HG03354 (cell line): ENCODE measurements at regions not wholly inside any gene's neighbourhood (a gene's known extent, or its start where the extent isn't known, plus 50 kb on each side); places are given as distances from the start of the nearest gene placed in this dataset.
"Not testable (repeated sequence)": the region's sequence is repeated elsewhere in the genome, so short reads cannot be mapped to it uniquely, and the experiment has no call there.

ENCODE experiments used
- ATAC-seq: cut with Tn5 transposase; IDR thresholded peaks from one replicate; pipeline ENCODE4 v1.9.1; 2021; ENCODE audit warnings: mild to moderate bottlenecking; ENCODE audit not compliant: unreplicated experiment, poor library complexity, severe bottlenecking

DNA sequence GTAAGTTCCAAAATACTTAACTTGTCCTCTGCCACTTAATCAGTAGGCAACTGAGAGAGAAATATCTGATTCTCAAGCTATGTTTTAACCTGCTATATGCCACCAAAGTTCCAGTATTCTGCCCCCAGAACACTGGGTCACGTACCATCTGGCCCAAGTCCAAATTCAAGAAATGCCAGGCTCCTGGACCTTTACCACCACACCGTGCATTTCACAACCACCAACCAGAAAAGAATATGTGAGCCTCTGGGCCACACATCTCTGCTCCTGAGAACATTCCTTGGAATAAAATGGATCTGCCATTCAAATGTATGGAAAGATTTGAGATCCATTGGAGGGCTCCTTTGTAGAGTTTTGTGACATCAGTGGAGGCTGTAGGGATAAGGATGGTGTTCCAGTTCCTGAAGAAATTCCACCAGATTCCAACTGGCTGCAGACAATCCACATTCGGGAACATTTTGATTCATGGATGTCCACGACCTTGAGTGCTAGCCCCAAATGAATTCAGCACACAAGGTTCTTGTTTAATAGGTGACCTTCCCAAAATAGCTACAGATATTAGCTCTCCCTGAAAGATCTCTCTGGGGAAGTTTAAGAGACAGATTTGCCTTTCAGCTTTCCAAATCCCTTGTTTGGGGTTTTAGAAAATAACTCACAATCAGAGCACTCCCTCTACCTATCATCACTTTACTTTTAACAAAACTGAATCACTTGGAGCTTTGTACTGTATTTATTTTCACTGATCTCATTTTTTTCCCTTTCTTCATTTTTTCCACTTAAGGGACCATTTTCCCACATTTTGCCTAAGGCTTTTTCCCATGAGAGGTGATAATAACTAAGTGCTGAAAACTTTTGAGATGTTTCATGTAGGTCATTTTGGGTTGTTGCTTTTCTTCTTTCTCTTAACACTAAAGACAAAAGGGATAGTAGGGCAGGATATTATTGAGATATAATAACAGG, 128.4 kb upstream of the ZC3H11B start:
- no peak for ATAC-seq

- ATAC-seq, result no peak
These were observed 120.7 kb upstream of the ZC3H11B start for GRCh38 chr1:219733511-219734174.

- ATAC-seq, result no peak
These were observed 120.0 kb upstream of the ZC3H11B start for GRCh38 chr1:219732814-219733491.

DNA sequence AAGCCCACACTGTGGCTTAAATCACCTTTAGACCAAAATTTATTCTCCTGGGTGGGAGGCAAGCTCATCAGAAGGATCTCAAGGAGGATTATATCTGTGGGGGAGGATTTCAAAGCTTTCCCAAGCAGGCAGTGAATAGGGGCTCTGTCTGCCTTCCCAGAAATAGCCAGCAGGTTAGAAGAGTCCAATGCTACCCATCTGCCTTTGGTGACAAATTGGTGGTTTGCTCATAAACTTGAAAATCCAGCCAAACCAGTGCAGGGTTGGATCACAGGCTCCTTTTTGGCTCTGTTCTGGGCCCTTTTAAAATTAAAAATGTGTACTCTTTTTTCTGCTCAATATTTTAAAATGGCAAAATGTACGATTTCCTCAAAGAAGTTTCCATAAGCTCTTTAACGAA, 118.9 kb upstream of the ZC3H11B start:
- ATAC-seq, result no peak

DNA sequence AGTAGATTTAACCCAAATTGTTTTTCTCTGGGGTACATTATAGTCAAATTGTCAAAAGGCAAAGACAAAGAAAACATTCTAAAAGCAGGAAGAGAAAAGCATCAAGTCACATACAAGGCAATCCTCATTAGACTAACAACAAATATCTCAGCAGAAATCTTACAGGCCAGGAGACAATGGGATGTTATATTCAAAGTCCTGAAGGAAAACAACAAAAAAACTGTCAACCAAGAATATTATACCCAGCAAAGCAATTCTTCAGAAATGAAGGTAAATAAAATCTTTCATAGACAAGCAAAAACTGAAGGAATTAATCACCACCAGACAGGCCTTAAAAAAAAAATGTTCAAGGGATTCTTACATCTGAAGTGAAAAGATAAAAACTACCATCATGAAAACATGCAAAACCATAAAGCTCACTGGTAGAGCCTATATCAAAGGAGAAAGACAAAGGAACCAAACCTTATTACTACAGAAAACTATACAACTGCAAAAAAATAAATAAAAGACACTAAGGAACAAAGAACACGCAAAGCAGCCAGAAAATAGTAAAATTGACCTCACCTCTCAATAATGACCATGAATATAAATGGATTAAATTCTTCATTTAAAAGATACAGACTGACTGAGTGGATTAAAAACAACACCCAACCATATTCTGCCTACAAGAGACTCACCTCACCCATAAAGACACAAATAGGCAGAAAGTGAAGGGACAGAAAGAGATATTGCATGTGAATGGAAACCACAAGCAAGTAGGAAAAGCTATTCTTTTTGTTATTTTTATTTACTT, 113.8 kb upstream of the ZC3H11B start:
- ATAC-seq, result no peak

GRCh38 chr1:219724440-219724839, 111.5 kb upstream of the ZC3H11B start:
- ATAC-seq, result no peak

DNA sequence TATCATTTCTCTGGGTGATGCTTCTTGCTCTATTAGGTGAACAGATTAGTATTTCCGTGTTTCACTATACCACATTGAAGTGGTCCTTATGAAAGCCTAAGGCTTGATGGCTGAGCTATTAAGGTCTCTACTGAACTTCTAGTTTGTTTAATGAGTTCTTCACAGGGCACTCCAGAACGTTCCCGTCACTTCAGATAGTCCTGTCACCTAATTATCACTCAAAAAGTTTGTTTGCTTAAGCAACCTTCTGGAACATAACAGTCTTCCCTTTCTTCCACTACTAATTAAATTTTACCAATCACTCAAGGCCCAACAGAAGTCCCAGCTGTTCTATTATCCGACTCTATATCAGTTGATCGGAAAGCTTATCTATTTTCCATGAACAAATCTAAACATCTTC, 104.6 kb upstream of the ZC3H11B start:
- ATAC-seq, result no peak

DNA sequence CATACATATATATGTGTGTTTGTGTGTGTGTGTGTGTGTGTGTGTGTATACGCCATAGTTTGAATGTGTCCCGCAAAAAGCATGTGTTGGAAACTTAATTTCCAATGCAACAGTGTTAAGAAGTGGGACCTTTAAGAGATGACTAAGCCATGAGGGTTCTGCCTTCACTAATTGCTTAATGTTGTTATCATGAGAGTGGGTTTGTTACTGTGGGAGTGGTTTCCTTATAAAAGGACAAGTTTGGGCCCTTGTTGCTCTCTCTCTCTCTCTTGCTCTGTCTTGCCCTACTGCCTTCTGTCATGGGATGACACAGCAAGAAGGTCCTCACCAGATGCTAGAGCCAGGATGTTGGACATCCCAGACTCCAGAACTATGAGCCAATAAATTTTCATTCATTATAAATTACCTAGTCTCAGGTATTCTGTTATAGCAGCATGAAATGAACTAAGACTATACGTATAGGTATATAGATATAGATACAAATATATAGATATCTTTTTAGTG, 103.8 kb upstream of the ZC3H11B start:
- no peak for ATAC-seq

DNA sequence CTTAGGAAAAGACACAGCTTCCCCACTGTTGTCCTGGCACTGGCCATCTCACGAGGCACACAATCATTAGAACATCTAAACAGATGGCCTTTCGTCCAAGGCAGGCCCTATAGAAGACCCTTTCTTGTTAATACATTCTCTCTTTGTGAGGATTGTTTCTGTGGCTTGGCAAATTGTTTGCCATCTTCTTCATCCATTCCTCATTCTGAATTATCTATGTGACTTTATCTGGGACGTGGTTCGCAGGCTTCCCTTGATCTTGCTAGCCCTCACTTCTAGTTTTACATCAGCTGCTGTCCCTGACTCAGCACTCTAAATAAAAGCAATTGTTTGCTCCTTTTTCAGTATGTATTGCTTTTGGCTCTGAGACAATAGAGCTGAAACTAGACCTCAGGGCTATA, 101.1 kb upstream of the ZC3H11B start:
- no peak for ATAC-seq

- no peak for ATAC-seq
These were observed 99.6 kb upstream of the ZC3H11B start for GRCh38 chr1:219712506-219712905.

GRCh38 chr1:219710529-219711194, 97.8 kb upstream of the ZC3H11B start:
- ATAC-seq, result no peak

DNA sequence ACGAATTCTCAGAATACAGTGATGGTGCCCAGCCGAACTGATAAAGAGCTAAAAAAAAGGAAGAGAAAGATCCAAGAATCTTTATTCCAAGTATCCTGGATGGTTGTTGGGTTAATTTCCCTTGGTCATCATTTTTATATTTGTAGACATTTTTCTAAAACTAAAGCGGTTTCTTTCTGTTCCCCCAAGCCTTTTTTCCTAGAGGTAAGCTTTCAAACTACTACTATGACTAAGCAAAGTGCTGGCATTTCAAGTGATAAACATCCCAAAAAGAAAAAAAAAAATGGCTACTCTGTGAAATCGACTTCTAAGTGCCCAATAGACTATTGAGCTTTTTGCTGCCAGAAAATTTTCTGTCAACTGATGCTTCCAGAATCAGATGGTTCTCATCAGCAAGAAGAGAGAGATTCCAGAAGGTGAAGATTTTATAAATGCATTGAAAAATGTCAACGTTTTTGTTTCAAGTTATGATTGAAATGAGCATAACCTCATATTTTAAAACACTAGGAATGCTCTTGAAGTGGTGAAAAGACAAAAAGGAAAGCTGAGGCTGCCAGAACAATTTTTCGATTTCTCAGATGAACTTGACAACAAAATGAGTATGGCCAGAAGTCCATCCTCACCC, 96.1 kb upstream of the ZC3H11B start:
- ATAC-seq, result no peak

DNA sequence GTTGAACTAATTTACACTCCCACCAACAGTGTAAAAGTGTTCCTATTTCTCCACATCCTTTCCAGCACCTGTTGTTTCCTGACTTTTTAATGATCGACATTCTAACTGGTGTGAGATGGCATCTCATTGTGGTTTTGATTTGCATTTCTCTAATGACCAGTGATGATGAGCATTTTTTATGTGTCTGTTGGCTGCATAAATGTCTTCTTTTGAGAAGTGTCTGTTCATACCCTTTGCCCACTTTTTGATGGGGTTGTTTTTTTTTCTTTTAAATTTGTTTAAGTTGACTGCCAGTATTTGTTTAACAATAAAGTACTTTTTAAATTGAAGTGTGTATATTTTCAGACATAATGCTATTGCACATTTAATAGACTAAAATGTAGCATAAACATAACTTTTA, 95.0 kb upstream of the ZC3H11B start:
- ATAC-seq, result not testable (repeated sequence)

- ATAC-seq, result not testable (repeated sequence)
These were observed 91.4 kb upstream of the ZC3H11B start for GRCh38 chr1:219704331-219704730.

DNA sequence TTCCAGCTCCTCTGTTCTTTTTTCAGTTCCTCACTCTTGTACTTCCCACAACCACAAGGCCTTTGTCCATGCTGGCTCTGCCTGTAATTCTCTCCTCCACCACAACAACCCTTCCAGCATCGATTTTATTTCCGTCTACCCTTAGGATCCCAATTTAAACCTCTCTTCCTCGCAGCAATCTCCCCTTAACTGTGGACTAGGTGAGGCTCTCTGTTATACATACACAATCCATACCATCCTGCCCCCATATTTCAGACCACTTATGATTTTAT, 90.4 kb upstream of the ZC3H11B start:
- no peak for ATAC-seq

- no peak for ATAC-seq
These were observed 88.6 kb upstream of the ZC3H11B start for GRCh38 chr1:219701476-219701875.

DNA sequence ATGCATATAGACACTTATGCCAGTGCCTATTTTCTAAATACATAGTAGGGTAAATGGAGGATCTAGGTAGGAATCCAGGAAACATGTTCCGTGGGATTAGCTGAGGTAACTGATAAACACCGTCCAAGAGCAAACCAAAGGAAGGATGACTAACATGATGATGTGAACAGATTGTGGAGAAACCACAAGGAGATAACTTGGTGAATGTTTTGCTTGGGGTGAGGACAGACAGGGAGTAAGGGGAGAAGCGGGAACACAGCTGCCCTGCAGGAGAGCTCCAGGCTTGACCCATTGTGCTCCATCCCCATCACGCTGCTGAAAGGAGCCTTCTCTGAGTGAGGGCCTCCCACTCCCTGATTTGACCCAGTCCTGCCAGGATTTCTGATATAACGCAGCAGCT, 87.0 kb upstream of the ZC3H11B start:
- ATAC-seq, result no peak

DNA sequence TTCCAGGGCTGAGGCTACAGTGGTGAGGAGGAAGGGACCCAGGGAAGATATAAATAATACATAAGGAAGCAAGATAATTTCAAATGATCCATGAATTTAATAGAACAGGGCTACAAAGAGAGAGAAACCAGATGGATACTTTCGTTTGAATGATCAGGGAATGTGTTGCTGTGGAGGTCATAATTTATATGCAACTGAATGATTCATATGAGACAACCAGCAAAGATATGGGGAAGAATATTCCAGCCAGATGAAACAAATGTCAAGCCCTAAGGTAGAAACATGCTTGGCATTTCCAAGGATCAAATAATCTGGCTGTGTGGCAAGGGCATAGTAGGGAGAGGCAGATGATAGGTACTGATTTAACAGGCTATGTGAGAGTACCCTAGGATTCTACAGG, 84.8 kb upstream of the ZC3H11B start:
- no peak for ATAC-seq

- no peak for ATAC-seq
These were observed 80.1 kb upstream of the ZC3H11B start for GRCh38 chr1:219692981-219693380.
